Hematopoietic multipotent progenitor cell treated with erythropoietin and hydrocortisone succinate and interleukin-3 and kit ligand, for 15 days (in vitro differentiated cells): ENCODE measurements at regions not wholly inside any gene's neighbourhood (a gene's known extent, or its start where the extent isn't known, plus 50 kb on each side); places are given as distances from the start of the nearest gene placed in this dataset.
"Not testable (repeated sequence)": the region's sequence is repeated elsewhere in the genome, so short reads cannot be mapped to it uniquely, and the experiment has no call there.

Experiments used
- DNase-seq: peaks from one replicate; pipeline ENCODE4 v3.0.0-alpha.2; 2015; ENCODE audit warnings: low spot score

- no peak for DNase-seq
Measured at GRCh38 chr12:128026696-128027574, 240.0 kb upstream of the TMEM132C start.

- DNase-seq = no peak
Measured at GRCh38 chr12:128033473-128033872, 233.5 kb upstream of the TMEM132C start.

- no peak for DNase-seq
Measured at GRCh38 chr12:128040971-128041370, 226.0 kb upstream of the TMEM132C start.

- DNase-seq = not testable (repeated sequence)
Measured at GRCh38 chr12:128042283-128042682, 224.7 kb upstream of the TMEM132C start.

- DNase-seq = no peak
Measured at GRCh38 chr12:128042825-128043224, 224.1 kb upstream of the TMEM132C start.

- DNase-seq = no peak
Measured at GRCh38 chr12:128043317-128043716, 223.7 kb upstream of the TMEM132C start.

- DNase-seq = no peak
Measured at GRCh38 chr12:128047266-128048060, 219.5 kb upstream of the TMEM132C start.

- DNase-seq = no peak
Measured at GRCh38 chr12:128052331-128052730, 214.6 kb upstream of the TMEM132C start.

- no peak for DNase-seq
Measured at GRCh38 chr12:128052777-128053176, 214.2 kb upstream of the TMEM132C start.

GRCh38 chr12:128055567-128055966 lies 211.4 kb upstream of the TMEM132C start:
- no peak for DNase-seq

GRCh38 chr12:128056136-128056801 lies 210.7 kb upstream of the TMEM132C start:
- DNase-seq = no peak

GRCh38 chr12:128057586-128057985 lies 209.4 kb upstream of the TMEM132C start:
- DNase-seq = no peak

GRCh38 chr12:128059621-128060370 lies 207.2 kb upstream of the TMEM132C start:
- no peak for DNase-seq

- DNase-seq = no peak
Measured at GRCh38 chr12:128068211-128068610, 198.8 kb upstream of the TMEM132C start.

- peak; percentile 15 for DNase-seq
Measured at GRCh38 chr12:128069359-128069997, 197.5 kb upstream of the TMEM132C start.

GRCh38 chr12:128073937-128074336 lies 193.0 kb upstream of the TMEM132C start:
- no peak for DNase-seq

- DNase-seq = no peak
Measured at GRCh38 chr12:128075332-128075731, 191.6 kb upstream of the TMEM132C start.

GRCh38 chr12:128076188-128076587 lies 190.8 kb upstream of the TMEM132C start:
- DNase-seq = no peak

GRCh38 chr12:128077211-128077916 lies 189.6 kb upstream of the TMEM132C start:
- no peak for DNase-seq

- no peak for DNase-seq
Measured at GRCh38 chr12:128077917-128078298, 189.1 kb upstream of the TMEM132C start.
